Skin of body (tissue), 1 donor: ENCODE measurements at regions not wholly inside any gene's neighbourhood (a gene's known extent, or its start where the extent isn't known, plus 50 kb on each side); places are given as distances from the start of the nearest gene placed in this dataset.

Experiments
- DNase-seq: peaks from one replicate; lab custom pipeline; 2025; lab: John Stamatoyannopoulos, UW

DNA sequence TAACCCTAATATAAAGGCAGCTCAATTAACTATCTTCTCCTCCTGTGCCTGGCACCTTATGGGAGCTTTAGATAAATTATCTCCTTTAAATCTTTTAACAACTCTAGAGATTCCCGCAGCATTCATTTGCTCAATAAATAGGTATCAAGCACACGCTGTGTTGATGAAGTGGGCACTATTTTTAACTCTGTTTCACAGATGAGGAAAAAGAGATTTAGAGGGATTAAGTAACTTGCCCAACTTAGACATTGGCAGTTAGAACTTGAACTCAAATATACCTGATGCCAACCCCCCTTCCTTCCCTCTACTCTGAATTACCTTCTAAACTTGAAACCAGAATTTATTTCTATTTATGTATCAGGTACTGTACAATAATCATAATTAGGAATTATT lies 112.4 kb downstream of the SH3TC2 start:
- DNase-seq: no peak

DNA sequence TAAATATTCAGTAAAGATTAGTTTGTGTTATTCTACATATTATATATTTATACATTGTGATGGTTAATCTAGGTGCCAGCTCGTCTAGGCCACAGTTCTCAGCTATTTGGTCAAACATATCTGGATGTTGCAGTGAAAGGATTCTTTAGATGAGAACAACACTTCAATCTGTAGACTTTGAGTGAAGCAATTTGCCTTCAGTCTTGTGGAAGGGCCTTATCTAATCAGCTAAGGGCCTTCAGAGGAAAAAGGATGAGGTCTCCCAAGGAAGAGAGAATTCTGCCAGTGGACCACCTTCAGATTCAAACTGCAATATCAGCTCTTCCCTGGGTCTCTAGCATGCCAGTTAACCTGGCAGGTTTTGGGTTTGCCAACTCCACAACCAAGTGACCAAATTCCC lies 112.0 kb downstream of the SH3TC2 start:
- no peak for DNase-seq

DNA sequence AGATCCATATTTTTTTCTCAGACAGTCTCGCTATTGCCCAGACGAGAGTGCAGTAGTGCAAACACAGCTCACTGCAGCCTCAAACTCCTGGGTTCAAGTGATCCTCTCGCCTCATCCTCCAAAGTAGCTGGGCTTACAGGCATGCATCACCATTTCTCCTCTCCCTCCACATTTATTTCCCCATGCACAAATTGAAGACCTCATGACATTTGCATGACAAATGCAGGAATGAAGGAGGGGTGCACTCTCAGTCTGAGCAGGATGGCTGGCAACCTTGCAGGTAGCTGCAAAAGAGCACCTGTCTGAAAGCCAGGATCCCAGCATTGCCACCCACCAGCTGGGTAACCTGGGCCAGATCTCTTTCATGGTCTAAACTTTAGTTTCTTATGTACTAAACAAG lies 111.2 kb downstream of the SH3TC2 start:
- no peak for DNase-seq

DNA sequence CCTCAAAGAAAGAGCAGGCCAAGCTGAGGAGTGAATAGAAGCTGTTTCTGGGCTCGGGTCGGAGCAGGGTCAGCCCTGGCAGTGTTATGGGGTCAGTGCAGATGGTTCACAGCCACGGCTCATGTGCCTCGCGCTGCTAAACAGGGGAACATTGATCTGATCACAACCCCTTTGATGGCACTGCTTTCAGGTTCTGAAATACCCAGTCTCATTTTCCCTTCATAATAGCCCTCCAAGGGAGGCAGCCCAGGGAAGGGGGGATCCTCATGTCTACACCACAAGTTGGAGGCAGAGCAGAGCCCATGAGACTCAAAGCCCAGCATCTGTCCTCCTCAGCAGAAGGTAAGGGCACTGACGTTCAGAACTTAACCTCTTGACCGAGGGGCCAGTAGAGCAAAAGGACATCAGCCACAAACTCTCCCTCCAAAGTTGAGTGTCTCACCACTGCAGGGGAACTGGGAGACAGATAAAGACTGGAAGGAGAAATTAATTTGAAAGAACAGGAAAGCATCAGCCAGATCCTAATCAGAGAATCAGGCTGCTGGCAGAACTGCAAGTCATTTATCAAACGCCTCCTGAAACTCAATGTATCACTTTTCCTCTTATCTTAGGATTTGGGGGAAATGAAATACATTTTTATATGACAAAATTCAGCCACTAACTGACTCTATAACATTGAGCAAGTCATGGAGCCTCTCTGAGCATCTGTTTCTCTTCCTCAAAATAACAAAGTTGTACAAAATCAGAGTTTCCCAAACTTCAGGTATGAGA lies 110.6 kb downstream of the SH3TC2 start:
- DNase-seq: no peak

DNA sequence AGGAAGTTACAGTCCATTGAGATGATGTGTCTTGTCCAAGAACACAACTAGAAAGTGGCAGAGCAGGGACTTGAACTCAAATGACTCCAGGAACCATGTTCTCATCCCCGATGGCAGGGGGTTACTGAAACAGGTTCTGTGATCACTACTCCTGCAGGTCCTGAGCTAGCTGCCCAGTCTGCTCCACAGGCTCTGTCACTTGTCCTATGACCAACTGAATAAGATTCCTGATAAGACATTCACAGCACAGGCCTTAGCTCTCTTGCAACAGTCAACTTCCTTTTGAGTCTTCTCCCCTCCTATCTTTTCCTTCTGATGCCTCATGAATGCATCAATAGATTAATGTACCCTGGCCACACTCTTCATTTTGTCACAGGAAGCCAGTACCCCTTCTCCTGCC lies 109.2 kb downstream of the SH3TC2 start:
- no peak for DNase-seq
